ENCODE measurements at regions not wholly inside any gene's neighbourhood (a gene's known extent, or its start where the extent isn't known, plus 50 kb on each side); places are given as distances from the start of the nearest gene placed in this dataset.
"Not testable (repeated sequence)": the region's sequence is repeated elsewhere in the genome, so short reads cannot be mapped to it uniquely, and the experiment has no call there.

DNA sequence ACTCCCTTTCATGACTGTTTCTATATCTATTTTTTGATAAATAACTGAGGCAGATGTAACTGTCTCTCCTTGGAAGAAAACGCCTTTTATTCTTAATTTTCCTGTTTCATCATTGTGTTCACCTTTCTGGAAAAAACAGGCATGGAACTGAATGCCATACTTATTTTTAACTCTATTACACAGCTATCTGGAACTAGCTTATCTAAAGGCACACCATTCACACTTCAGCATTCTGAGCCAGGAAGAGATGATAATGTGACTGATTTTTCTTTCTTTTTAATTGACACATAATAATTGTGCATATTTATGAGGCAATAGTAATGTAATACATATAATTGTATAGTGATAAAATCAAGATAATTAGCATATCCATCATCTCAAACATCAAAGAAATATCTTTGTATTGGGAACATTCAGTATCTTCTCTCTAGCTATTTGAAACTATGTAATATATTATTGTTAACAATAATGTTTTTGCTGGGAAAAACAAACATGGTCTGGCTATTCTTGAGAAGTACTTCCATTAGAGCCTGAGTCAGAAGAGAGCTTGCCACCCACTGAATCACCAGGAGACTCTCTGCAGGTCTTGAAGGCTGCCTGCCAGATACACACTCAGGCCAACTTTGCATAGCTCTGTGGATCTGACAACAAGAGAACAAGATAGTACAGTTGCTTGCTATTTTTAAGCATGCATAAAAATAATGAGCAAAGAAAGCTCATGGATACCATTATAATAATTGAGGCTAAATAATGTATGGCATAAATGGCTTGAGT is 501.0 kb upstream of the EDIL3 start:
- Histone ChIP-seq H3K4me1 (ENCODE audit: control insufficient read depth, insufficient read depth, low read length) (peaks cover 5% of the 10 kb centered on the region; the same call in 1 of the 2 replicates), H3K27me3 (ENCODE audit: control insufficient read depth, insufficient read depth, low read length) (no peaks in the 10 kb centered on the region), H3K27ac (ENCODE audit: low read depth, low read length) (no peak overlapping the region), H3K9me3 (ENCODE audit: control insufficient read depth, insufficient read depth, low read depth, low read length) (no peaks in the 10 kb centered on the region), H3K4me3 (ENCODE audit: low read depth, low read length) (no peak overlapping the region), H3K9ac (ENCODE audit: low read length) (no peak overlapping the region), H3K36me3 (ENCODE audit: control insufficient read depth, insufficient read depth, low read length) (no peaks in the 10 kb centered on the region)

DNA sequence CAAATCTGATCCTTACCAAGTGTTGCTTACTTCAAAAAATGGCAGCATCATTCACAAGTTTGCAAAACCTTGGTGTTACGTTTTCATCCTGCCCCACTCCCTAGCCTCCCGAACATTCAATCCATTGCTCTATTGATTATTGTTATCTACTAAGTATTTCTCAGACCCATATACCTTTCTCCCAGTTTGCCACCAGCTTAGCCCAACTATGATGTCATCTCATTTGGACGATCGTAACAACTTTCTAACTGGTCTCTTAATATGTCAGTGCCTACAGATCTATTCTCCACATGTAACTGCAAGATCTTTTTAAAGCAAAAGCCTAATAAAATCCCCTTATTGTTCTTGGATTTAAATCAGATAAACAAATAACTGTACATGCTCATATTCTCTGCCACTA is 497.1 kb upstream of the EDIL3 start:
- Histone ChIP-seq H3K36me3 (ENCODE audit: control insufficient read depth, insufficient read depth, low read length) (no peaks in the 10 kb centered on the region), H3K9me3 (ENCODE audit: control insufficient read depth, insufficient read depth, low read depth, low read length) (no peaks in the 10 kb centered on the region), H3K4me1 (ENCODE audit: control insufficient read depth, insufficient read depth, low read length) (peaks cover 5% of the 10 kb centered on the region; the same call in 1 of the 2 replicates), H3K27ac (ENCODE audit: low read depth, low read length) (no peak overlapping the region), H3K4me3 (ENCODE audit: low read depth, low read length) (no peak overlapping the region), H3K9ac (ENCODE audit: low read length) (no peak overlapping the region), H3K27me3 (ENCODE audit: control insufficient read depth, insufficient read depth, low read length) (no peaks in the 10 kb centered on the region)

DNA sequence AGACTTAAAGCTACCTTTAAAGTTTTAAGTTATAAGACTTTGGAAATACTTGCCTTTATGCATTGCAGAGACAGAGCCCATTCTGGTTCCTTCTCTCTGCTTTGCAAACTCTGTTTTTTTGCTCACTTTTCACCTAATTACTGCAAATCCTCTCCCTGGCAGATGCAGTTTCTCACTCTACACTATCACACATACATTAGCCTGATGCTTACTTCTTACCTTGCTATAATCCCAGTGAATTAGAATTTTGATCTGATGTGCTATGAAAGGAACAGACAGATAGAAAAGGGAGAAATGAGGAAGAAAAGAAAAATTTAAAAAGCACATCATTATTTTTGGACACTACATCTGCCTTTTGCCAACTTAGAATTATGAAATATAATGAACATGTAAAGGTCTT is 489.5 kb upstream of the EDIL3 start:
- peaks cover 6% of the 10 kb centered on the region for H3K4me1 ChIP-seq (ENCODE audit: control insufficient read depth, insufficient read depth, low read length)
- no peak overlapping the region for H3K9ac ChIP-seq (ENCODE audit: low read length)
- H3K9me3 ChIP-seq (ENCODE audit: control insufficient read depth, insufficient read depth, low read depth, low read length), result no peaks in the 10 kb centered on the region
- H3K27me3 ChIP-seq (ENCODE audit: control insufficient read depth, insufficient read depth, low read length), result no peaks in the 10 kb centered on the region
- no peak overlapping the region for H3K4me3 ChIP-seq (ENCODE audit: low read depth, low read length)
- no peaks in the 10 kb centered on the region for H3K36me3 ChIP-seq (ENCODE audit: control insufficient read depth, insufficient read depth, low read length)
- H3K27ac ChIP-seq (ENCODE audit: low read depth, low read length), result no peak overlapping the region

DNA sequence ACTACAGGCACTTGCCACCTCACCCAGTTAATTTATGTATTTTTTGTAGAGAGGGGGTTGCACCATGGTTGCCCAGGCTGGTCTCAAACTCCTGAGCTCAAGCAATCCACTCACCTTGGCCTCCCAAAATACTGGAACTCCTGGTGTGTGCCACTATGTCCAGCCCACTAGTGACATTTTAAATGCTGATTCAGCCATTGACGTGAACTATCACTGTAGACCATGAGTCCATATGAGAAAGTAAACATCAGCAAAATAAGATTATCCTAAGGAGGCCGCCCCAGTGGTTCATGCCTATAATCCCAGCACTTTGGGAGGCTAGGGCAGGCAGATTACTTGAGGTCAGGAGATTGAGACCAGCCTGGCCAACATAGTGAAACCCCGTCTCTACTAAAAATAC is 488.1 kb upstream of the EDIL3 start:
- Histone ChIP-seq H3K9ac (ENCODE audit: low read length) (no peak overlapping the region), H3K36me3 (ENCODE audit: control insufficient read depth, insufficient read depth, low read length) (no peaks in the 10 kb centered on the region), H3K9me3 (ENCODE audit: control insufficient read depth, insufficient read depth, low read depth, low read length) (no peaks in the 10 kb centered on the region), H3K4me1 (ENCODE audit: control insufficient read depth, insufficient read depth, low read length) (peaks cover 6% of the 10 kb centered on the region), H3K27me3 (ENCODE audit: control insufficient read depth, insufficient read depth, low read length) (no peaks in the 10 kb centered on the region), H3K4me3 (ENCODE audit: low read depth, low read length) (no peak overlapping the region), H3K27ac (ENCODE audit: low read depth, low read length) (no peak overlapping the region)

DNA sequence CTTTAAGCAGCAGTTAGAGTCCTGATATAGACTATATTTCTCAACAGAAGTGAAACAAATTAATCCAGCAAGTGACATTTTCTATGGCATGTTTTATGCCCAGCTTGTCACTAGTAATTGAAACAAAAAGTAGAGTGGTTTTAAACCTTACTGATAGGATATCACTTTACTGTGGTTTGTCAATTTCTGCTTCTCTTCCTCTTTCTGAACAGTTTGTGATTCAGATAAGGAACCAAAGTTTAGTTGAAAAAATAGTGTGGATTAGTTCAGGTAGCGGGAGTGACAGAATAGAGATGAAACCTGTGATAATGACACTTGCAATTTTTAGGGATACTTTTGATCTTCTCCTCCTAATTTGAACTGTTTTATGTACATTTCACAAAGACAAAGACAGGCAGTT is 485.7 kb upstream of the EDIL3 start:
- Histone ChIP-seq H3K27ac (ENCODE audit: low read depth, low read length) (no peak overlapping the region), H3K27me3 (ENCODE audit: control insufficient read depth, insufficient read depth, low read length) (no peaks in the 10 kb centered on the region), H3K36me3 (ENCODE audit: control insufficient read depth, insufficient read depth, low read length) (no peaks in the 10 kb centered on the region), H3K9me3 (ENCODE audit: control insufficient read depth, insufficient read depth, low read depth, low read length) (no peaks in the 10 kb centered on the region), H3K4me1 (ENCODE audit: control insufficient read depth, insufficient read depth, low read length) (peaks cover 2% of the 10 kb centered on the region), H3K9ac (ENCODE audit: low read length) (no peak overlapping the region), H3K4me3 (ENCODE audit: low read depth, low read length) (no peak overlapping the region)

DNA sequence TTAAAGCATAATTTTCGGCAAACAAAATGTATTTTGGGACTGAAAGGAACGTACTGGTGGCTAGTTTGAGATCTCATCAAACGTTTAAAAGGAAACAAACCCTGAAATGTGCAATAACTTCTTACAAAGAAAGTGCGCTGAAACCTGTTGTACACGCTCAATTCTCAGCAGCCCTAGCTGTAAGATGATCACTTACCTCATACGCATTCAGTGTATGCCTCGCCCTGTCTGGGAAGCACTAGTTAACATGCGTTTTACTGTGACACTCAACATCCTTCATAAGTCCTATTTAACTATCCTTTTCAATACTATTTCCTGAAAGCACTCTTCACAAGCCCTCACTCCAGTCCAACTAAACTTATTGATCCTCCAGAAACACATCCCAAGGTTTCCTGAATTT is 485.0 kb upstream of the EDIL3 start:
- no peak overlapping the region for H3K27ac ChIP-seq (ENCODE audit: low read depth, low read length)
- H3K4me1 ChIP-seq (ENCODE audit: control insufficient read depth, insufficient read depth, low read length), result no peaks in the 10 kb centered on the region; the same call in 1 of the 2 replicates
- H3K9ac ChIP-seq (ENCODE audit: low read length), result no peak overlapping the region

DNA sequence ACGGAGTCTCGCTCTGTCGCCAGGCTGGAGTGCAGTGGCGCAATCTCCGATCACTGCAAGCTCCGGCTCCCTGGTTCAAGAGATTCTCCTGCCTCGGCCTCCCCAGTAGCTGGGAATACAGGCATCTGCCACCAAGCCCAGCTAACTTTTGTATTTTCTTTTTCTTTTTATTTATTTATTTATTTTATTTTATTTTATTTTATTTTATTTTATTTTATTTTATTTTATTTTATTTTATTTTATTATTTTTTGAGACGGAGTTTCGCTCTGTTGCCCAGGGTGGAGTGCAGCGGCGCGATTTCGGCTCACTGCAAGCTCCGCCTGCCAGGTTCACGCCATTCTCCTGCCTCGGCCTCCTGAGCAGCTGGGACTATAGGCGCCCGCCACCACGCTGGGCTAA is 479.3 kb upstream of the EDIL3 start:
- H3K9me3 ChIP-seq (ENCODE audit: control insufficient read depth, insufficient read depth, low read depth, low read length); H3K36me3 ChIP-seq (ENCODE audit: control insufficient read depth, insufficient read depth, low read length); H3K9ac ChIP-seq (ENCODE audit: low read length); H3K4me3 ChIP-seq (ENCODE audit: low read depth, low read length); H3K27ac ChIP-seq (ENCODE audit: low read depth, low read length); H3K27me3 ChIP-seq (ENCODE audit: control insufficient read depth, insufficient read depth, low read length); H3K4me1 ChIP-seq (ENCODE audit: control insufficient read depth, insufficient read depth, low read length): not testable (repeated sequence)

More for the DNA sequence above, 485.0 kb upstream of the EDIL3 start:
- H3K27me3 ChIP-seq (ENCODE audit: control insufficient read depth, insufficient read depth, low read length), result no peaks in the 10 kb centered on the region
- H3K36me3 ChIP-seq (ENCODE audit: control insufficient read depth, insufficient read depth, low read length), result no peaks in the 10 kb centered on the region
- H3K4me3 ChIP-seq (ENCODE audit: low read depth, low read length), result no peak overlapping the region
- H3K9me3 ChIP-seq (ENCODE audit: control insufficient read depth, insufficient read depth, low read depth, low read length), result no peaks in the 10 kb centered on the region

DNA sequence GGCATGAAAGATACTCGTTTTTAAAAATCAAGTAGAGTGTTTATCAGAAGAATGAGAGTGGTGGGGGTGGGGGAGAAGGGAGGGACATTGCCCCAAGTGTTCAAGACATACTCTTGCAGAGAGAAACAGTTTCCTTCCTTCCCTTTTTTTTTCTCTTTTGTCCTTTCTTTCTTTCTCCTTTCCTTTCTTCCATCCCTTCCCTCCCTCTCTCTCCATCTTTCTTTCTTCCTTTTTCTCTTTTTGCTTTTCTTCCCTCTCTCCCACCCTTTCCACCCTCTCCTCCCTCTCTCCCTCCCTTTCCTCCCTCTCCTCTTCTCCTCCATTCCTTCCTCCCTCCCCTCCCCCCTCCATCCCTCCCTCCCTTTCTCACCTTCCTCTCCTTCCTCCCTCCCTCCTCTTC is 478.3 kb upstream of the EDIL3 start:
- Histone ChIP-seq H3K9me3 (ENCODE audit: control insufficient read depth, insufficient read depth, low read depth, low read length) (peaks cover 2% of the 10 kb centered on the region; the same call in 1 of the 2 replicates), H3K36me3 (ENCODE audit: control insufficient read depth, insufficient read depth, low read length) (no peaks in the 10 kb centered on the region), H3K9ac (ENCODE audit: low read length) (no peak overlapping the region), H3K27me3 (ENCODE audit: control insufficient read depth, insufficient read depth, low read length) (no peaks in the 10 kb centered on the region), H3K4me3 (ENCODE audit: low read depth, low read length) (no peak overlapping the region), H3K4me1 (ENCODE audit: control insufficient read depth, insufficient read depth, low read length) (no peaks in the 10 kb centered on the region; the same call in 1 of the 2 replicates), H3K27ac (ENCODE audit: low read depth, low read length) (no peak overlapping the region)

DNA sequence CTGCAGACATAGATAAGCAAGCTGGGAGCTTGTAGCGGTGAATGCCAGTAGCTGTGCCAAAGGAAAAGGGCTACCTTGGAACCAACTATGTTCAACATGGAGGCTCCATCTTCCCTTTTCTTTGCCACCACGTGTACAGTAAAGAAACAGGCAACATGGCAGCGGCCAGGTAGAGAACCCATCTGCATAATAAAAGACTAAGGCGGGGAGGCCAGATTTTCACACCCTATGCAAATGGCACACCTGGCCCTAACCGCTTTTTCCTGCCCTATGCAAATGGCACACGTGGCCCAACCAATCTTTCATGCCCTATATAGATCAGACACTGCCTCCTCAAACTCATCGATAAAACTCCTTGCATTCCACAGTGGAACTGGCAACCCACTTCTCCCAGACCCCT is 477.5 kb upstream of the EDIL3 start:
- no peak overlapping the region for H3K9ac ChIP-seq (ENCODE audit: low read length)
- H3K27ac ChIP-seq (ENCODE audit: low read depth, low read length), result no peak overlapping the region
- no peak overlapping the region for H3K4me3 ChIP-seq (ENCODE audit: low read depth, low read length)
- no peaks in the 10 kb centered on the region; the same call in 1 of the 2 replicates for H3K4me1 ChIP-seq (ENCODE audit: control insufficient read depth, insufficient read depth, low read length)
- H3K36me3 ChIP-seq (ENCODE audit: control insufficient read depth, insufficient read depth, low read length), result no peaks in the 10 kb centered on the region
- H3K9me3 ChIP-seq (ENCODE audit: control insufficient read depth, insufficient read depth, low read depth, low read length), result peaks cover 2% of the 10 kb centered on the region; the same call in 1 of the 2 replicates
- no peaks in the 10 kb centered on the region for H3K27me3 ChIP-seq (ENCODE audit: control insufficient read depth, insufficient read depth, low read length)

DNA sequence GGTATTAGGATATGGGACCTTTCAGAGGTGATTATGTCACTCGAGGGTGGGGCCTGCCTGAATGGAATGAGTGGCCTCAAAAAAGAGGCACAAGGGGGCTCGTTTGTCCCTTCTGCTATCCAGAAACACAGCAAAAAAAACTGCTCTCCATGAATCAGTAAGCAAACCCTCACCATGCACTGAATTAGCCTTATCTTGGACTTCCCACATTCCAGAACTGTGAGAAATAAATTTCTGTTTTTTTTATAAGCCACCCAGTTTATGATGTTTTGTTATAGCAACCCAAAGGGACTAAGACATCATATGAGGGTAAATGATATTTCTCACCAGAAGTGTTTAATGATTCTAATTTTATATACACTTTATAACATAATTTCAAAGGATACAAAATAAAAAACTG is 476.6 kb upstream of the EDIL3 start:
- Histone ChIP-seq H3K27ac (ENCODE audit: low read depth, low read length) (no peak overlapping the region), H3K27me3 (ENCODE audit: control insufficient read depth, insufficient read depth, low read length) (no peaks in the 10 kb centered on the region), H3K9me3 (ENCODE audit: control insufficient read depth, insufficient read depth, low read depth, low read length) (peaks cover 7% of the 10 kb centered on the region; the same call in 1 of the 2 replicates), H3K4me1 (ENCODE audit: control insufficient read depth, insufficient read depth, low read length) (no peaks in the 10 kb centered on the region; the same call in 1 of the 2 replicates), H3K4me3 (ENCODE audit: low read depth, low read length) (no peak overlapping the region), H3K36me3 (ENCODE audit: control insufficient read depth, insufficient read depth, low read length) (no peaks in the 10 kb centered on the region), H3K9ac (ENCODE audit: low read length) (no peak overlapping the region)

DNA sequence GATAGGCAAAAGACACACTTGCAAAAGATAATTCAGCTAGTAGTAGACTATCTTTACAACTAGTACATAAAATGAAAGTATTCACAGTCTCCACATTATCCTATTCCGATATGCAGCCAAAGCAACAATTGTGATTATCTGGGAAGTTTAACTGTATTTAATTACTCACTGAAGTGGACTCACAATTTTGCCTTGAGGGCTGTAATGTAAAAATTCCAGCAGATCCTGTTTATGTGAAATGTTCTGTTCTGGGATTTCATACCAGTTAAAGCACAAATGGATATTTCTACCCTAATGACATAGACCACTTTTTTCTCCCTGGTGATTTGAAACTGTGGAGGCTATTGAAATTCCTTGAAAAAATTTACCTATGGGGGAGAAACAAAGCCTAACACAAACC is 474.4 kb upstream of the EDIL3 start:
- H3K27ac ChIP-seq (ENCODE audit: low read depth, low read length), result no peak overlapping the region
- H3K9ac ChIP-seq (ENCODE audit: low read length), result no peak overlapping the region
- H3K27me3 ChIP-seq (ENCODE audit: control insufficient read depth, insufficient read depth, low read length), result no peaks in the 10 kb centered on the region
- H3K4me3 ChIP-seq (ENCODE audit: low read depth, low read length), result no peak overlapping the region
- H3K4me1 ChIP-seq (ENCODE audit: control insufficient read depth, insufficient read depth, low read length), result no peaks in the 10 kb centered on the region
- H3K9me3 ChIP-seq (ENCODE audit: control insufficient read depth, insufficient read depth, low read depth, low read length), result peaks cover 8% of the 10 kb centered on the region; the same call in 1 of the 2 replicates
- no peaks in the 10 kb centered on the region for H3K36me3 ChIP-seq (ENCODE audit: control insufficient read depth, insufficient read depth, low read length)

Measured in HUES6 (cell line).